ENCODE measurements at regions not wholly inside any gene's neighbourhood (a gene's known extent, or its start where the extent isn't known, plus 50 kb on each side); places are given as distances from the start of the nearest gene placed in this dataset.

- TF ChIP-seq POLR2AphosphoS5 (IDR thresholded peaks at IDR 0.05) (no peak), POLR2A (IDR thresholded peaks at IDR 0.05) (no peak)
These were observed 303.8 kb upstream of the CDH4 start for GRCh38 chr20:60948224-60948623.

Measured in stomach (tissue), 4 donors.